Uterus (tissue), 3 donors: ENCODE measurements at regions not wholly inside any gene's neighbourhood (a gene's known extent, or its start where the extent isn't known, plus 50 kb on each side); places are given as distances from the start of the nearest gene placed in this dataset.

Experiments used
- DNase-seq, 2 donors: peaks; one replicate each; pipeline ENCODE4 v3.0.0-alpha.2; 2019 to 2020
- H3K27ac ChIP-seq, 2 donors: fragments of 200-600 bp; sonication (generic); 1 replicate in 1 of 2; 2 replicates in 1 of 2; pipeline ENCODE4 v1.5.1; 2016 to 2018
- H3K27me3 ChIP-seq, 2 donors: fragments of 200-600 bp; sonication (generic); one replicate each; pipeline ENCODE4 v1.5.1; 2018 to 2019; ENCODE audit warnings: control low read depth in 1 of 2
- H3K36me3 ChIP-seq, 2 donors: fragments of 200-600 bp; sonication (generic); one replicate each; pipeline ENCODE4 v1.5.1; 2019; ENCODE audit warnings: control low read depth in 1 of 2
- H3K4me1 ChIP-seq, 2 donors: fragments of 200-600 bp; sonication (generic); one replicate each; pipeline ENCODE4 v1.5.1; 2018 to 2019; ENCODE audit warnings: control low read depth in 1 of 2
- H3K4me3 ChIP-seq, 2 donors: fragments of 200-600 bp; sonication (generic); 1 replicate in 1 of 2; 2 replicates in 1 of 2; pipeline ENCODE4 v1.5.1; 2018 to 2019; ENCODE audit warnings: mild to moderate bottlenecking in 1 of 2
- H3K9me3 ChIP-seq, 2 donors: fragments of 200-600 bp; sonication (generic); one replicate each; pipeline ENCODE4 v1.5.1; 2019; ENCODE audit warnings: control low read depth in 1 of 2
- CTCF ChIP-seq, 4 experiments: fragments of 200-600 bp in 2 of 4; fragments of 450-650 bp in 2 of 4; sonication (generic) in 2 of 4; IDR thresholded peaks; one replicate each; pipeline ENCODE4 v1.5.1; 2016 to 2019; ENCODE audit warnings: antibody characterized with exemption in 4 of 4, mild to moderate bottlenecking in 2 of 4, moderate library complexity in 1 of 4
- POLR2A ChIP-seq, 2 donors: fragments of 450-650 bp; IDR thresholded peaks; one replicate each; pipeline ENCODE4 v1.6.1; 2016; ENCODE audit warnings: antibody characterized with exemption in 2 of 2, mild to moderate bottlenecking in 1 of 2, moderate library complexity in 1 of 2
- intact Hi-C: fragments of 100-400 bp; cut with DNase I; formaldehyde crosslinking; loops from one replicate; pipeline ENCODE4 v1.15.1; 2023; ENCODE audit warnings: low total_unique reads
- donor health status: DM: yes; HTN: yes; CAD: no.

GRCh38 chr6:19557191-19557590, 280.0 kb upstream of the ID4 start:
- intact Hi-C loops, result no loop called here
- Histone ChIP-seq H3K4me1 (no peaks in the 10 kb centered on the region), H3K9me3 (no peaks in the 10 kb centered on the region), H3K36me3 (no peaks in the 10 kb centered on the region), H3K27me3 (no peaks in the 10 kb centered on the region), H3K4me3 (no peak overlapping the region), H3K27ac (no peak overlapping the region)
- DNase-seq, result no peak
- TF ChIP-seq CTCF (IDR thresholded peaks at IDR 0.05) (no peak), POLR2A (IDR thresholded peaks at IDR 0.05) (no peak)

GRCh38 chr6:19558201-19558600, 279.0 kb upstream of the ID4 start:
- no peak for TF ChIP-seq CTCF (IDR thresholded peaks at IDR 0.05)
- intact Hi-C loops, result no loop called here
- Histone ChIP-seq H3K4me1 (no peaks in the 10 kb centered on the region), H3K27me3 (no peaks in the 10 kb centered on the region), H3K27ac (no peak overlapping the region), H3K36me3 (no peaks in the 10 kb centered on the region), H3K9me3 (no peaks in the 10 kb centered on the region), H3K4me3 (no peak overlapping the region)
- DNase-seq, result no peak

GRCh38 chr6:19558934-19559333, 278.2 kb upstream of the ID4 start:
- no peaks in the 10 kb centered on the region for H3K36me3 ChIP-seq
- H3K9me3 ChIP-seq, result no peaks in the 10 kb centered on the region
- H3K27ac ChIP-seq, result no peak overlapping the region
- no peak for DNase-seq
- TF ChIP-seq POLR2A (IDR thresholded peaks at IDR 0.05) (no peak), CTCF (IDR thresholded peaks at IDR 0.05) (no peak)
- intact Hi-C loops, result no loop called here
- no peaks in the 10 kb centered on the region for H3K4me1 ChIP-seq
- H3K4me3 ChIP-seq, result no peak overlapping the region
- H3K27me3 ChIP-seq, result no peaks in the 10 kb centered on the region

- Histone ChIP-seq H3K27me3 (no peaks in the 10 kb centered on the region), H3K36me3 (no peaks in the 10 kb centered on the region), H3K9me3 (no peaks in the 10 kb centered on the region), H3K4me1 (no peaks in the 10 kb centered on the region), H3K4me3 (no peak overlapping the region), H3K27ac (no peak overlapping the region)
- DNase-seq, result no peak
- intact Hi-C loops, result no loop called here
- TF ChIP-seq POLR2A (IDR thresholded peaks at IDR 0.05) (no peak), CTCF (IDR thresholded peaks at IDR 0.05) (no peak)
These were observed 274.7 kb upstream of the ID4 start for GRCh38 chr6:19562468-19562867.

GRCh38 chr6:19569563-19569962, 267.6 kb upstream of the ID4 start:
- no peak for DNase-seq
- Histone ChIP-seq H3K4me3 (no peak overlapping the region), H3K27me3 (no peaks in the 10 kb centered on the region), H3K36me3 (no peaks in the 10 kb centered on the region), H3K4me1 (no peaks in the 10 kb centered on the region), H3K9me3 (no peaks in the 10 kb centered on the region), H3K27ac (no peak overlapping the region)
- TF ChIP-seq CTCF (IDR thresholded peaks at IDR 0.05), result no peak
- TF ChIP-seq POLR2A (IDR thresholded peaks at IDR 0.05), result no peak
- intact Hi-C loops, result no loop called here
